ENCODE measurements at regions not wholly inside any gene's neighbourhood (a gene's known extent, or its start where the extent isn't known, plus 50 kb on each side); places are given as distances from the start of the nearest gene placed in this dataset.

- TF ChIP-seq TSHZ2 (CRISPR knock-in tag; IDR thresholded peaks at IDR 0.05) (no peak), ESRRG (CRISPR knock-in tag; IDR thresholded peaks at IDR 0.05) (no peak), ISL1 (CRISPR knock-in tag; IDR thresholded peaks at IDR 0.05) (no peak), TCF4 (CRISPR knock-in tag; IDR thresholded peaks at IDR 0.05; ENCODE audit: borderline replicate concordance) (no peak), ZFP30 (CRISPR knock-in tag; IDR thresholded peaks at IDR 0.05) (no peak), BACH2 (CRISPR knock-in tag; IDR thresholded peaks at IDR 0.05; ENCODE audit: borderline replicate concordance) (no peak), ARNTL (CRISPR knock-in tag; IDR thresholded peaks at IDR 0.05; ENCODE audit: borderline replicate concordance, low read depth) (no peak), PPARA (CRISPR knock-in tag; IDR thresholded peaks at IDR 0.05; ENCODE audit: borderline replicate concordance) (no peak), RARB (CRISPR knock-in tag; IDR thresholded peaks at IDR 0.05) (no peak), ZFP3 (CRISPR knock-in tag; IDR thresholded peaks at IDR 0.05) (no peak)
- TF ChIP-seq, protein P1, sequence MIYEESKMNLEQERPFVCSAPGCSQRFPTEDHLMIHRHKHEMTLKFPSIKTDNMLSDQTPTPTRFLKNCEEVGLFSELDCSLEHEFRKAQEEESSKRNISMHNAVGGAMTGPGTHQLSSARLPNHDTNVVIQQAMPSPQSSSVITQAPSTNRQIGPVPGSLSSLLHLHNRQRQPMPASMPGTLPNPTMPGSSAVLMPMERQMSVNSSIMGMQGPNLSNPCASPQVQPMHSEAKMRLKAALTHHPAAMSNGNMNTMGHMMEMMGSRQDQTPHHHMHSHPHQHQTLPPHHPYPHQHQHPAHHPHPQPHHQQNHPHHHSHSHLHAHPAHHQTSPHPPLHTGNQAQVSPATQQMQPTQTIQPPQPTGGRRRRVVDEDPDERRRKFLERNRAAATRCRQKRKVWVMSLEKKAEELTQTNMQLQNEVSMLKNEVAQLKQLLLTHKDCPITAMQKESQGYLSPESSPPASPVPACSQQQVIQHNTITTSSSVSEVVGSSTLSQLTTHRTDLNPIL (CRISPR knock-in tag; IDR thresholded peaks at IDR 0.05; ENCODE audit: low read depth): no peak
- TF ChIP-seq, protein P2, sequence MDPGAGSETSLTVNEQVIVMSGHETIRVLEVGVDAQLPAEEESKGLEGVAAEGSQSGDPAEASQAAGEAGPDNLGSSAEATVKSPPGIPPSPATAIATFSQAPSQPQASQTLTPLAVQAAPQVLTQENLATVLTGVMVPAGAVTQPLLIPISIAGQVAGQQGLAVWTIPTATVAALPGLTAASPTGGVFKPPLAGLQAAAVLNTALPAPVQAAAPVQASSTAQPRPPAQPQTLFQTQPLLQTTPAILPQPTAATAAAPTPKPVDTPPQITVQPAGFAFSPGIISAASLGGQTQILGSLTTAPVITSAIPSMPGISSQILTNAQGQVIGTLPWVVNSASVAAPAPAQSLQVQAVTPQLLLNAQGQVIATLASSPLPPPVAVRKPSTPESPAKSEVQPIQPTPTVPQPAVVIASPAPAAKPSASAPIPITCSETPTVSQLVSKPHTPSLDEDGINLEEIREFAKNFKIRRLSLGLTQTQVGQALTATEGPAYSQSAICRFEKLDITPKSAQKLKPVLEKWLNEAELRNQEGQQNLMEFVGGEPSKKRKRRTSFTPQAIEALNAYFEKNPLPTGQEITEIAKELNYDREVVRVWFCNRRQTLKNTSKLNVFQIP (CRISPR knock-in tag; IDR thresholded peaks at IDR 0.05; ENCODE audit: borderline replicate concordance, low read depth): no peak
- TF ChIP-seq, protein P3, sequence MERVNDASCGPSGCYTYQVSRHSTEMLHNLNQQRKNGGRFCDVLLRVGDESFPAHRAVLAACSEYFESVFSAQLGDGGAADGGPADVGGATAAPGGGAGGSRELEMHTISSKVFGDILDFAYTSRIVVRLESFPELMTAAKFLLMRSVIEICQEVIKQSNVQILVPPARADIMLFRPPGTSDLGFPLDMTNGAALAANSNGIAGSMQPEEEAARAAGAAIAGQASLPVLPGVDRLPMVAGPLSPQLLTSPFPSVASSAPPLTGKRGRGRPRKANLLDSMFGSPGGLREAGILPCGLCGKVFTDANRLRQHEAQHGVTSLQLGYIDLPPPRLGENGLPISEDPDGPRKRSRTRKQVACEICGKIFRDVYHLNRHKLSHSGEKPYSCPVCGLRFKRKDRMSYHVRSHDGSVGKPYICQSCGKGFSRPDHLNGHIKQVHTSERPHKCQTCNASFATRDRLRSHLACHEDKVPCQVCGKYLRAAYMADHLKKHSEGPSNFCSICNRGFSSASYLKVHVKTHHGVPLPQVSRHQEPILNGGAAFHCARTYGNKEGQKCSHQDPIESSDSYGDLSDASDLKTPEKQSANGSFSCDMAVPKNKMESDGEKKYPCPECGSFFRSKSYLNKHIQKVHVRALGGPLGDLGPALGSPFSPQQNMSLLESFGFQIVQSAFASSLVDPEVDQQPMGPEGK (CRISPR knock-in tag; IDR thresholded peaks at IDR 0.05; ENCODE audit: borderline replicate concordance): no peak
- TF ChIP-seq, protein P4, sequence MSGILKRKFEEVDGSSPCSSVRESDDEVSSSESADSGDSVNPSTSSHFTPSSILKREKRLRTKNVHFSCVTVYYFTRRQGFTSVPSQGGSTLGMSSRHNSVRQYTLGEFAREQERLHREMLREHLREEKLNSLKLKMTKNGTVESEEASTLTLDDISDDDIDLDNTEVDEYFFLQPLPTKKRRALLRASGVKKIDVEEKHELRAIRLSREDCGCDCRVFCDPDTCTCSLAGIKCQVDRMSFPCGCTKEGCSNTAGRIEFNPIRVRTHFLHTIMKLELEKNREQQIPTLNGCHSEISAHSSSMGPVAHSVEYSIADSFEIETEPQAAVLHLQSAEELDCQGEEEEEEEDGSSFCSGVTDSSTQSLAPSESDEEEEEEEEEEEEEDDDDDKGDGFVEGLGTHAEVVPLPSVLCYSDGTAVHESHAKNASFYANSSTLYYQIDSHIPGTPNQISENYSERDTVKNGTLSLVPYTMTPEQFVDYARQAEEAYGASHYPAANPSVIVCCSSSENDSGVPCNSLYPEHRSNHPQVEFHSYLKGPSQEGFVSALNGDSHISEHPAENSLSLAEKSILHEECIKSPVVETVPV (CRISPR knock-in tag; IDR thresholded peaks at IDR 0.05): no peak
Measured at GRCh38 chr7:155362380-155363145, 64.9 kb downstream of the INSIG1 start.
